Amygdala (tissue), 56 donors: ENCODE measurements at regions not wholly inside any gene's neighbourhood (a gene's known extent, or its start where the extent isn't known, plus 50 kb on each side); places are given as distances from the start of the nearest gene placed in this dataset.

ENCODE experiments used
- DNase-seq, 56 donors: peaks; one replicate each; lab custom pipeline; 2025; lab: John Stamatoyannopoulos, UW

- no peak for DNase-seq
Measured at GRCh38 chr2:126790987-126791780, 107.5 kb upstream of the TEX51 start.

GRCh38 chr2:126792186-126792585, 106.5 kb upstream of the TEX51 start:
- DNase-seq = no peak

- no peak for DNase-seq
Measured at GRCh38 chr2:126792993-126793392, 105.7 kb upstream of the TEX51 start.

- no peak for DNase-seq
Measured at GRCh38 chr2:126793885-126794613, 104.6 kb upstream of the TEX51 start.

GRCh38 chr2:126795656-126796055, 103.0 kb upstream of the TEX51 start:
- DNase-seq = no peak

- no peak for DNase-seq
Measured at GRCh38 chr2:126796931-126797621, 101.6 kb upstream of the TEX51 start.

- no peak for DNase-seq
Measured at GRCh38 chr2:126797622-126798275, 100.9 kb upstream of the TEX51 start.

- DNase-seq = no peak
Measured at GRCh38 chr2:126798276-126799140, 100.2 kb upstream of the TEX51 start.

- no peak for DNase-seq
Measured at GRCh38 chr2:126799301-126799700, 99.4 kb upstream of the TEX51 start.

GRCh38 chr2:126801473-126801872, 97.2 kb upstream of the TEX51 start:
- no peak for DNase-seq

GRCh38 chr2:126802316-126802715, 96.4 kb upstream of the TEX51 start:
- no peak for DNase-seq

GRCh38 chr2:126802774-126803433, 95.8 kb upstream of the TEX51 start:
- no peak for DNase-seq

- no peak for DNase-seq
Measured at GRCh38 chr2:126803434-126803775, 95.3 kb upstream of the TEX51 start.

- DNase-seq = no peak
Measured at GRCh38 chr2:126804347-126804746, 94.3 kb upstream of the TEX51 start.

- no peak for DNase-seq
Measured at GRCh38 chr2:126808929-126809328, 89.8 kb upstream of the TEX51 start.

- DNase-seq = no peak
Measured at GRCh38 chr2:126809340-126809739, 89.3 kb upstream of the TEX51 start.

GRCh38 chr2:126810001-126810400, 88.7 kb upstream of the TEX51 start:
- no peak for DNase-seq

GRCh38 chr2:126811101-126811500, 87.6 kb upstream of the TEX51 start:
- no peak for DNase-seq

- no peak for DNase-seq
Measured at GRCh38 chr2:126817172-126817571, 81.5 kb upstream of the TEX51 start.

- DNase-seq = no peak
Measured at GRCh38 chr2:126822115-126822514, 76.6 kb upstream of the TEX51 start.
